Mucosa of descending colon (tissue), 3 donors: ENCODE measurements at regions not wholly inside any gene's neighbourhood (a gene's known extent, or its start where the extent isn't known, plus 50 kb on each side); places are given as distances from the start of the nearest gene placed in this dataset.

Experiments used
- ATAC-seq: fragments of 200-7000 bp; cut with Tn5 transposase; one replicate; pipeline ENCODE4 v1.9.1; 2020; ENCODE audit warnings: mild to moderate bottlenecking, moderate library complexity
- DNase-seq, 3 donors: peaks; one replicate each; pipeline ENCODE4 v3.0.0-alpha.2; 2020
- H3K36me3 ChIP-seq: fragments of 200-600 bp; one replicate; pipeline ENCODE4 v1.8.0; 2021; ENCODE audit warnings: low read depth, mild to moderate bottlenecking
- H3K4me1 ChIP-seq: fragments of 200-600 bp; one replicate; pipeline ENCODE4 v1.8.0; 2021; ENCODE audit warnings: low read depth, mild to moderate bottlenecking
- H3K4me3 ChIP-seq: fragments of 200-600 bp; one replicate; pipeline ENCODE4 v1.8.0; 2021; ENCODE audit warnings: mild to moderate bottlenecking
- H3K9me3 ChIP-seq: fragments of 200-600 bp; one replicate; pipeline ENCODE4 v1.8.0; 2021; ENCODE audit warnings: mild to moderate bottlenecking
- intact Hi-C, 2 donors: fragments of 100-400 bp; cut with DNase I in 1 of 2; cut with micrococcal nuclease in 1 of 2; formaldehyde crosslinking; loops; one replicate each; pipeline versions ENCODE4 v1.11.0 to v1.11.1; 2022; cut with DNase I, micrococcal nuclease
- TF ChIP-seq, protein P1 (sequence below): fragments of 200-600 bp; IDR thresholded peaks from one replicate; pipeline ENCODE4 v1.8.0; 2022; ENCODE audit warnings: antibody characterized with exemption, mild to moderate bottlenecking
- donor health status: DM: no; HTN: no; CAD: no; lungs with moderate emphysema.
- donor health status: DM: no; HTN: no; CAD: no.
- donor health status: DM: no; HTN: yes; CAD: no.

DNA sequence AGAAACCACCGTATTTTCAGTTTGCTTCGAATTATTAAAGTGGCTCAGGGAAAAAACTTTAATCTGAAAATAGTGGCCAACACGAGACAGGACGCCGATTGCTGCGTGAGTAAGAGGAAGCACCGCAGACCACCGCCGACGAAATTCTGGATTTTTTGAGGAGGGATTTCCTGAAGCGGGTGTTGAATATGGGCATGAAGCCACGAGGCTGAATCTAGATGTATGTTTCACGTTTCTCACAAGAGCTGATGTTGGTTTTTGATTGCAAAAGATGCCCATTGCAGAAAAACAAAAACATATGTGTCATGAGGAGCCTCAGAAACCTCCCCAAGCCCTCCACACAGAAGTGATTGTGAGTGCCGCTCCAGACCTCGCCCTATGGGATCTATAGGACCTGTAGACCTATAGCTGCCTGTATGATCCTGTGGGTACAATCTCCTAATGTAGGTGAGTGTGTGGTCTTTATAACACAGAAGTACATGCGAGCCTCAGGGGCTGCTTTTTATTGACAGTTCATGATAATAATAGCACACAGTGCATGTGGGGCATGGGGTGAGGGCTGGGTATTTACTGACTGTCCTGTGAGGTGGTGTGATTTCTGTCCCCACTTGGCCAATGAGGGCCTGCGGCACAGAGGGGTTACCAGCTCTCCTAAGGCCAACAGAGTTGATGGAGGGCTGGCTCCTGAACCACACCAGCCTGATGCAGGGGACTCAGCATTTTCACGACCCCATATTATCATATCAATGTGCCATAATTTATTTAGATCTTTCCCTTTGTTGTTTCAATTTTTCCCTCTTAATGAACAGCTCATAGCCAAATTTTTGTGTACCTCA lies 243.9 kb downstream of the DLL1 start:
- H3K4me1 ChIP-seq, result no peaks in the 10 kb centered on the region
- H3K36me3 ChIP-seq, result no peaks in the 10 kb centered on the region
- no peaks in the 10 kb centered on the region for H3K9me3 ChIP-seq
- H3K4me3 ChIP-seq, result no peak overlapping the region
- ATAC-seq (no peak), DNase-seq (peak in 1 of 3 donors; percentile 38)
- intact Hi-C loops, result no loop called here
- TF ChIP-seq, protein P1, sequence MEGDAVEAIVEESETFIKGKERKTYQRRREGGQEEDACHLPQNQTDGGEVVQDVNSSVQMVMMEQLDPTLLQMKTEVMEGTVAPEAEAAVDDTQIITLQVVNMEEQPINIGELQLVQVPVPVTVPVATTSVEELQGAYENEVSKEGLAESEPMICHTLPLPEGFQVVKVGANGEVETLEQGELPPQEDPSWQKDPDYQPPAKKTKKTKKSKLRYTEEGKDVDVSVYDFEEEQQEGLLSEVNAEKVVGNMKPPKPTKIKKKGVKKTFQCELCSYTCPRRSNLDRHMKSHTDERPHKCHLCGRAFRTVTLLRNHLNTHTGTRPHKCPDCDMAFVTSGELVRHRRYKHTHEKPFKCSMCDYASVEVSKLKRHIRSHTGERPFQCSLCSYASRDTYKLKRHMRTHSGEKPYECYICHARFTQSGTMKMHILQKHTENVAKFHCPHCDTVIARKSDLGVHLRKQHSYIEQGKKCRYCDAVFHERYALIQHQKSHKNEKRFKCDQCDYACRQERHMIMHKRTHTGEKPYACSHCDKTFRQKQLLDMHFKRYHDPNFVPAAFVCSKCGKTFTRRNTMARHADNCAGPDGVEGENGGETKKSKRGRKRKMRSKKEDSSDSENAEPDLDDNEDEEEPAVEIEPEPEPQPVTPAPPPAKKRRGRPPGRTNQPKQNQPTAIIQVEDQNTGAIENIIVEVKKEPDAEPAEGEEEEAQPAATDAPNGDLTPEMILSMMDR, result no peak

DNA sequence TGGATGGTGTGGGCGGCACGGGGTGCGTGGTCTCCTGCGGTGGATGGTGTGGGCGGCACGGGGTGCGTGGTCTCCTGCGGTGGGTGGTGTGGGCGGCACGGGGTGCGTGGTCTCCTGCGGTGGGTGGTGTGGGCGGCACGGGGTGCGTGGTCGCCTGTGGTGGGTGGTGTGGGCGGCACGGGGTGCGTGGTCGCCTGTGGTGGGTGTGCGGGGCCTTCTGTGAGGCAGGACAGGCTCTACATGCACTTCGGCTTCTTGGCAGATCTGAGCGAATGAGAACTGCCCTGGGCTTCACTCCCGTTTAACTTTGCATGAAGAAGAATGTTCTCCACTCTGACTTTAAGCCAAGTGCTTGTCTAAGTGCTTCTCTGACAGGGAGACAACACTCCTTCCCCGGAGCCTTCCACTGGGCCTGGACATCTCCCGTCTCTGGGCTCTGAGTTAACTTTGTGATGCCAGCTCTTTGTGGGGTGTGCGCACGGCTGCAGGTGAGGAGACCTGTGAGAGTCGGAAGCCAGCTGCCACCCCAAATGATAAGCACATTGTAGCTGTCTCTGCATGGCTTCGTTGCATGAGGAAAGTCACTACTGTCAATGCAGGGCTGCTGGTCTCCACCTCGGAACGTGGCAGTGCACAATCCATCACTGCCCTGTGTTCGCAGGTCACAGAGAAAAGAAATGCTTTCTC lies 244.8 kb downstream of the DLL1 start:
- no peak for ATAC-seq
- TF ChIP-seq, protein P1, result no peak
- no peaks in the 10 kb centered on the region for H3K4me1 ChIP-seq
- H3K4me3 ChIP-seq, result no peak overlapping the region
- H3K36me3 ChIP-seq, result no peaks in the 10 kb centered on the region
- no peaks in the 10 kb centered on the region for H3K9me3 ChIP-seq
- DNase-seq, result peak in 1 of 3 donors; percentile 42
- intact Hi-C loops, result no loop called here

DNA sequence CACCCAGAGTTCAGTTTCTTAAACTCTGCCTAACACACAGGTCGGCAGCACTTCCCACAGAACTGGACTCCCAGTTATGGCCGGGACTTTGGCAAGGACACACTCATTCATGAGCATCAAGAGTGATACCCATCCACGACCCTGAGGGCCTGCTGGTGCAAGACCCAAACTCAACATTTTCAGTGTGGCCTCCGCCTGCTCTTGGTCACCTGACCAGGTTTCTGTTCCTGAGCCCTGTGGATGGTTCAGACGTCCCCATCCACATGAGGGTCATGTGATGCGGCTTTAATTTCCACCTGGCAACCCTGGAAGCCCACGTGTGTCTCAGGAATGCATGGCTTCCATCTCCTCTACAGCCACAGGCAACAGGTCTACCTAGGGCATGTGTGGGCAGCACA lies 245.3 kb downstream of the DLL1 start:
- DNase-seq (peak in 1 of 3 donors; percentile 14), ATAC-seq (no peak)
- intact Hi-C loops, result no loop called here
- H3K9me3 ChIP-seq, result no peaks in the 10 kb centered on the region
- H3K36me3 ChIP-seq, result no peaks in the 10 kb centered on the region
- no peak overlapping the region for H3K4me3 ChIP-seq
- H3K4me1 ChIP-seq, result no peaks in the 10 kb centered on the region
- TF ChIP-seq, protein P1, result no peak

DNA sequence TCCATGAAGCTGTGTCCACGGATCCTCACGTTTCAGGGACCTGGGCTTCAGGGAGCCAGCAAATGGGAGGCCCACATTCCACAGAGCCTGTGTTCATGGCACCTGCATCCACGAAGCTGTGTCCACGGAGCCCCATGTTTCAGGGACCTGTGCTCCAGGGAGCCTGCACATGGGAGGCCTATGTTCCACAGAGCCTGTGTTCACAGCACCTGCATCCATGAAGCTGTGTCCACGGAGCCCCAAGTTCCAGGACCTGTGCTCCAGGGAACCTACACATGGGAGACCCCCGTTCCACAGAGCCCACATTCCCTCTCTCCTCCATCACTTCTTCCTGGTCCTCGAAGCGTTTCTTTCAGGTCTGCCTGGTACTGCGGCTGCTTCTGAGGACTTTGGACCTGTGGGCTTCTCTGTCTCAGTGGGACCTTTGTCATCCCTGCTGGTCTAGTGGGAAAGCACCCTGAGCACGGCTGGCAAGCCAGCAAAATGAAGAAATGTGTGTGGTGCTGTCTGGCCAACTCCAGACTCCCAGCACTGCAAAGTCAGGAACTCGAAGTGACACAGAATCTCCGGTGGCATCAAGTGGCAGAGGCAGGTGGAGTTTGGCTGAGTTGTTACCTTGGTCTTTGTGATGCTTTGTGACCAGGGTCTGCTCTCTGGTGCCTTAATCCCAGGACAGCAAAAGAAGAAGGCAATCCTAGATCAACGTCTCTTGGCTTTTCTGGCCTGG lies 245.9 kb downstream of the DLL1 start:
- intact Hi-C loops, result no loop called here
- no peaks in the 10 kb centered on the region for H3K4me1 ChIP-seq
- H3K36me3 ChIP-seq, result no peaks in the 10 kb centered on the region
- no peak for ATAC-seq
- no peaks in the 10 kb centered on the region for H3K9me3 ChIP-seq
- H3K4me3 ChIP-seq, result no peak overlapping the region
- TF ChIP-seq, protein P1, result no peak
- DNase-seq, result peak in 1 of 3 donors; percentile 14

DNA sequence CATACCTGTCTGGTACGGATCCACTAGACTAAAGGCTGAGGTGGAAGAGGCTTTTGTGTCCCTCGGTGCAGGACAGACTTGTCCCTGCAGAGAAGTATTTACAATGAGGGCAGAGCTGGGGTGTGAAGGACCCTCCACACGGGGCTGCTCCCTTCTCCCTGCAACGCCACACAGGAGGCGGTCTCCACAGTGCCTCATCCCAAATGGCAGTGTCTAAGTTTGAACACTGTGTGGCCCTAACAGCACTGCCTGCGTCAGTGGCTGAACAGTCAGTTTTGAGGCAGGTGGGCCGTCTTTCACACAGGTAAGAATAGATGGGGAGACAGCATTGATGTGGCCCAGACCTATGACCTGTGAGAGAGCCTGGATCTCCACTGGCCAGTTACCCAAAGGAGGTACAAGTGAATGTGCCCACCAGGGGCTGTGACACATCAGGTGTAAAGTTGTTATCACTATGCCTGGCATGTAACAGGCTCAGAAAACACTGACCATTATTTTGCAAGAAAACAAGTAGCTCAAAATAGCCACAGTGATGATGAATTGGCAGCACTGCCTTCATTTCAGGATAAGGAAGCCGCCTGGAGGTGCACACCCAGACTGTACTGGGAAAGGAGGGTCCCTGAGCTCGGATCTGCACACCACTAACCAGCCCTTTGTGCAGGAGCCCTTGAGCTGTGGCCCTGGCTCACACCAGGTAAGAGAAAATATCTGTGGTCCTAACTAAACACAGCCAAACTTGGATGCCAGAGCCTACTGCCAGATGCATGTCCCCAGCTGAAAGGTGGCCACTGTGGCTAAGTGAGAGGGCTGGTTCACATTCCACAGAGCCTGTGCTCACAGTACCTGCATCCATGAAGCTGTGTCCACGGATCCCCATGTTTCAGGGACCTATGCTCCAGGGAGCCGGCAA lies 246.7 kb downstream of the DLL1 start:
- TF ChIP-seq, protein P1, result no peak
- H3K36me3 ChIP-seq, result no peaks in the 10 kb centered on the region
- peak in 1 of 3 donors; percentile 22 for DNase-seq
- no peak overlapping the region for H3K4me3 ChIP-seq
- H3K9me3 ChIP-seq, result no peaks in the 10 kb centered on the region
- no peaks in the 10 kb centered on the region for H3K4me1 ChIP-seq
- intact Hi-C loops, result no loop called here
- ATAC-seq, result no peak
